ENCODE measurements at regions not wholly inside any gene's neighbourhood (a gene's known extent, or its start where the extent isn't known, plus 50 kb on each side); places are given as distances from the start of the nearest gene placed in this dataset.

- TF ChIP-seq CTCF (IDR thresholded peaks at IDR 0.05; ENCODE audit: low read length) = no peak
- TF ChIP-seq EZH2 (IDR thresholded peaks at IDR 0.05; ENCODE audit: borderline replicate concordance, low read length) = no peak
Measured at GRCh38 chr2:81942136-81942680, 1637.7 kb upstream of the LRRTM1 start.
